ENCODE measurements at regions not wholly inside any gene's neighbourhood (a gene's known extent, or its start where the extent isn't known, plus 50 kb on each side); places are given as distances from the start of the nearest gene placed in this dataset.

DNA sequence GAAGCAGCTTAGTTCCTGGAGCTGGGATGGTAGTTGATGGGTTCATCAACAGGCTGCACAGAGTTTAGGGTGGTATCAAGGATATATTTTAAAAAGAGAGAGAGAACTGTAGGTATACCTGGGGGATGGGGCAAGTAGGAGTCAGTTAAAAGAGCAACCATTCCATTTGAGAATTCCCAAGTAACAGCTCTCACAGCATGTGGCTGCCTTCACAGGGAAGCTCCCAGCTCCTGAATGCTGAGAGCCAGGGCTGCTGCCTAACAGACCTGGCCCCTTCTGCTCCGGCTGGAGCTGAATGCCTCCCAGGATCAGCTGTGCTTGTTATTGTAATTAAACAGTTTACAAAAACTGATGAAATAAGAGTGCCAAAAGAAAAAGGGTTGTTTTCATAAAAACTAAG is 58.8 kb upstream of the GPR26 start:
- TF ChIP-seq, protein P1, sequence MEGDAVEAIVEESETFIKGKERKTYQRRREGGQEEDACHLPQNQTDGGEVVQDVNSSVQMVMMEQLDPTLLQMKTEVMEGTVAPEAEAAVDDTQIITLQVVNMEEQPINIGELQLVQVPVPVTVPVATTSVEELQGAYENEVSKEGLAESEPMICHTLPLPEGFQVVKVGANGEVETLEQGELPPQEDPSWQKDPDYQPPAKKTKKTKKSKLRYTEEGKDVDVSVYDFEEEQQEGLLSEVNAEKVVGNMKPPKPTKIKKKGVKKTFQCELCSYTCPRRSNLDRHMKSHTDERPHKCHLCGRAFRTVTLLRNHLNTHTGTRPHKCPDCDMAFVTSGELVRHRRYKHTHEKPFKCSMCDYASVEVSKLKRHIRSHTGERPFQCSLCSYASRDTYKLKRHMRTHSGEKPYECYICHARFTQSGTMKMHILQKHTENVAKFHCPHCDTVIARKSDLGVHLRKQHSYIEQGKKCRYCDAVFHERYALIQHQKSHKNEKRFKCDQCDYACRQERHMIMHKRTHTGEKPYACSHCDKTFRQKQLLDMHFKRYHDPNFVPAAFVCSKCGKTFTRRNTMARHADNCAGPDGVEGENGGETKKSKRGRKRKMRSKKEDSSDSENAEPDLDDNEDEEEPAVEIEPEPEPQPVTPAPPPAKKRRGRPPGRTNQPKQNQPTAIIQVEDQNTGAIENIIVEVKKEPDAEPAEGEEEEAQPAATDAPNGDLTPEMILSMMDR (IDR thresholded peaks at IDR 0.05), result no peak
- TF ChIP-seq POLR2A (IDR thresholded peaks at IDR 0.05), result no peak

Measured in lower leg skin (tissue), 3 donors.